HCT116 (cell line): ENCODE measurements at regions not wholly inside any gene's neighbourhood (a gene's known extent, or its start where the extent isn't known, plus 50 kb on each side); places are given as distances from the start of the nearest gene placed in this dataset.

Experiments
- ATAC-seq: fragments of 200-7000 bp; cut with Tn5 transposase; 2 replicates; pipeline ENCODE4 v1.9.1; 2020; ENCODE audit warnings: mild to moderate bottlenecking, moderate library complexity
- BruUV-seq: library from RNA; stranded (reverse); fragments of 400-500 nt; replicated peaks from 2 replicates; lab custom pipeline; 2021; lab: Mats Ljungman, UMichigan
- CTCF ChIA-PET: fragments of 300-600 bp; sonication (Branson Sonifier 250); formaldehyde crosslinking; loops from one replicate; lab custom pipeline; 2021; ENCODE audit warnings: antibody characterized with exemption; lab: Charles Lee
- POLR2A ChIA-PET: fragments of 300-600, 350-600 bp; sonication (Branson Sonifier 250); formaldehyde crosslinking; loops from one replicate; lab custom pipeline; 2021; ENCODE audit warnings: antibody characterized with exemption; lab: Charles Lee
- RAD21 ChIA-PET, 2 experiments: fragments of 300-600 bp; sonication (Branson Sonifier 250); formaldehyde crosslinking; loops; one replicate each; lab custom pipeline; 2023; ENCODE audit warnings: low total read pairs in 2 of 2; ENCODE audit not compliant: uncharacterized antibody in 2 of 2, unreplicated experiment in 2 of 2, low non-redundant PET in 1 of 2; lab: Charles Lee
- DNase-seq: peaks from one replicate; pipeline ENCODE4 v3.0.0-alpha.2; 2010; ENCODE audit warnings: low read depth, low spot score
- H2AFZ ChIP-seq: fragments of 200-600 bp; shearing (Covaris generic), sonication (generic); 2 replicates; pipeline ENCODE4 v1.6.1; 2017; ENCODE audit warnings: low read depth, mixed run types, mixed read lengths, antibody characterized with exemption, low read length; ENCODE audit not compliant: poor library complexity, severe bottlenecking
- H3K27ac ChIP-seq: 2 replicates; pipeline ENCODE4 v1.5.1; 2012; ENCODE audit warnings: low read depth, low read length
- H3K27me3 ChIP-seq: fragments of 200-600 bp; sonication (generic); 2 replicates; pipeline ENCODE4 v1.6.1; 2016; ENCODE audit warnings: mixed run types, low read length, mixed read lengths; ENCODE audit not compliant: insufficient read depth
- H3K36me3 ChIP-seq, 2 experiments: fragments of 200-500 bp in 1 of 2; fragments of 200-600 bp in 1 of 2; sonication (Bioruptor generic) in 1 of 2; sonication (generic) in 1 of 2; 2 replicates each; pipeline versions ENCODE4 v1.5.1 to v1.6.1; 2014 to 2016; ENCODE audit warnings: low read length in 2 of 2, inconsistent platforms in 1 of 2, mixed read lengths in 1 of 2, mixed run types in 1 of 2; ENCODE audit not compliant: insufficient read depth in 2 of 2, control insufficient read depth in 1 of 2
- H3K4me1 ChIP-seq, 2 experiments: fragments of 200-600 bp in 1 of 2; sonication (generic) in 1 of 2; 2 replicates each; pipeline versions ENCODE4 v1.5.1 to v1.6.1; 2012 to 2017; ENCODE audit warnings: low read length in 2 of 2, inconsistent platforms in 1 of 2, mild to moderate bottlenecking in 1 of 2, mixed read lengths in 1 of 2, mixed run types in 1 of 2, moderate library complexity in 1 of 2; ENCODE audit not compliant: insufficient read depth in 2 of 2, control insufficient read depth in 1 of 2
- H3K4me2 ChIP-seq: fragments of 200-600 bp; sonication (generic); 2 replicates; pipeline ENCODE4 v1.6.1; 2017; ENCODE audit warnings: mixed run types, low read length, mixed read lengths
- H3K4me3 ChIP-seq, 2 experiments: fragments of 200-600 bp in 1 of 2; sonication (generic) in 1 of 2; replicated peaks in 1 of 2; 2 replicates each; pipeline ENCODE4 v1.5.1; 2011 to 2016; ENCODE audit warnings: low read length in 2 of 2, control low read depth in 1 of 2, low read depth in 1 of 2, mild to moderate bottlenecking in 1 of 2, mixed read lengths in 1 of 2, mixed run types in 1 of 2
- H3K79me2 ChIP-seq: fragments of 200-600 bp; sonication (generic); 2 replicates; pipeline ENCODE4 v1.6.1; 2017; ENCODE audit warnings: mild to moderate bottlenecking, mixed run types, low read length, moderate library complexity, mixed read lengths; ENCODE audit not compliant: insufficient read depth
- H3K9ac ChIP-seq: fragments of 200-600 bp; sonication (generic); 2 replicates; pipeline ENCODE4 v1.6.1; 2016; ENCODE audit warnings: low read length, mixed read lengths
- H3K9me2 ChIP-seq: fragments of 200-600 bp; sonication (generic), shearing (Covaris generic); 2 replicates; pipeline ENCODE4 v1.6.1; 2017; ENCODE audit warnings: mixed run types, mild to moderate bottlenecking, moderate library complexity; ENCODE audit not compliant: insufficient read depth
- H3K9me3 ChIP-seq, 2 experiments: fragments of 200-500 bp in 1 of 2; fragments of 200-600 bp in 1 of 2; sonication (Bioruptor generic) in 1 of 2; sonication (generic) in 1 of 2; 2 replicates each; pipeline ENCODE4 v1.6.1; 2014 to 2017; ENCODE audit warnings: low read length in 2 of 2, mixed read lengths in 2 of 2, inconsistent platforms in 1 of 2, low read depth in 1 of 2, mild to moderate bottlenecking in 1 of 2, mixed run types in 1 of 2, moderate library complexity in 1 of 2; ENCODE audit not compliant: control insufficient read depth in 1 of 2, insufficient read depth in 1 of 2
- H4K20me1 ChIP-seq: fragments of 200-600 bp; sonication (generic), shearing (Covaris generic); 2 replicates; pipeline ENCODE4 v1.6.1; 2017; ENCODE audit warnings: mixed run types, mild to moderate bottlenecking, moderate library complexity; ENCODE audit not compliant: insufficient read depth
- CBX3 ChIP-seq: IDR thresholded peaks from 2 replicates; pipeline ENCODE4 v1.6.1; 2012; ENCODE audit warnings: low read depth
- CEBPB ChIP-seq: IDR thresholded peaks from 2 replicates; pipeline ENCODE4 v1.6.1; 2012; ENCODE audit warnings: low read depth
- EGR1 ChIP-seq: IDR thresholded peaks from 2 replicates; pipeline ENCODE4 v1.6.1; 2012; ENCODE audit warnings: low read depth
- ELF1 ChIP-seq: IDR thresholded peaks from 2 replicates; pipeline ENCODE4 v1.6.1; 2012; ENCODE audit warnings: low read depth, borderline replicate concordance
- FOSL1 ChIP-seq: IDR thresholded peaks from 2 replicates; pipeline ENCODE4 v1.6.1; 2012; ENCODE audit warnings: low read depth
- JUND ChIP-seq: IDR thresholded peaks from 2 replicates; pipeline ENCODE4 v1.6.1; 2012
- POLR2A ChIP-seq: IDR thresholded peaks from 2 replicates; pipeline ENCODE4 v1.7.0; 2011; ENCODE audit warnings: borderline replicate concordance; ENCODE audit not compliant: insufficient read depth, insufficient read length; ENCODE audit errors: extremely low read depth
- POLR2AphosphoS5 ChIP-seq: IDR thresholded peaks from 2 replicates; pipeline ENCODE4 v1.6.1; 2011; ENCODE audit warnings: mild to moderate bottlenecking, low read depth, low read length, moderate library complexity
- RAD21 ChIP-seq: IDR thresholded peaks from 2 replicates; pipeline ENCODE4 v1.6.1; 2012; ENCODE audit warnings: low read depth, mild to moderate bottlenecking
- REST ChIP-seq: IDR thresholded peaks from 2 replicates; pipeline ENCODE4 v1.6.1; 2012; ENCODE audit warnings: low read depth
- SIN3A ChIP-seq: IDR thresholded peaks from 2 replicates; pipeline ENCODE4 v1.6.1; 2012; ENCODE audit warnings: low read depth
- SRF ChIP-seq: IDR thresholded peaks from 2 replicates; pipeline ENCODE4 v1.6.1; 2012; ENCODE audit warnings: low read depth
- YY1 ChIP-seq: IDR thresholded peaks from 2 replicates; pipeline ENCODE4 v1.6.1; 2011; ENCODE audit warnings: low read length, low read depth, moderate library complexity, mild to moderate bottlenecking; ENCODE audit not compliant: insufficient replicate concordance; ENCODE audit errors: extremely low read depth
- ZBTB33 ChIP-seq: IDR thresholded peaks from 2 replicates; pipeline ENCODE4 v1.6.1; 2011; ENCODE audit warnings: mild to moderate bottlenecking, low read length, moderate library complexity; ENCODE audit not compliant: insufficient replicate concordance; ENCODE audit errors: extremely low read depth
- ZNF274 ChIP-seq: fragments of 200-500 bp; sonication (Bioruptor generic); IDR thresholded peaks from 2 replicates; pipeline ENCODE4 v1.6.1; 2014; ENCODE audit warnings: mild to moderate bottlenecking, low read depth, low read length, inconsistent platforms
- intact Hi-C: fragments of 100-400 bp; cut with micrococcal nuclease; formaldehyde crosslinking; loops from 2 replicates; pipeline ENCODE4 v1.10.0; 2022
- TF ChIP-seq, protein P1 (sequence below): IDR thresholded peaks from 2 replicates; pipeline ENCODE4 v1.6.1; 2012

- Histone ChIP-seq H2AFZ (no peak overlapping the region), H3K4me2 (no peak overlapping the region), H3K27me3 (peaks cover 5% of the 10 kb centered on the region; the same call in 1 of the 2 replicates), H3K4me1 (no peaks in the 10 kb centered on the region), H3K9me3 (no peaks in the 10 kb centered on the region), H3K27ac (no peak overlapping the region), H3K4me3 (no peak overlapping the region), H3K79me2 (no peaks in the 10 kb centered on the region), H3K36me3 (no peaks in the 10 kb centered on the region), H3K9ac (no peak overlapping the region), H3K9me2 (no peaks in the 10 kb centered on the region), H4K20me1 (no peaks in the 10 kb centered on the region)
- TF ChIP-seq ZNF274 (no peak), JUND (no peak), SIN3A (no peak), POLR2AphosphoS5 (no peak), ZBTB33 (no peak), FOSL1 (no peak), YY1 (no peak), SRF (no peak), ELF1 (no peak), POLR2A (no peak), CBX3 (no peak), RAD21 (no peak), CEBPB (no peak), EGR1 (no peak), REST (no peak)
- TF ChIP-seq, protein P1, sequence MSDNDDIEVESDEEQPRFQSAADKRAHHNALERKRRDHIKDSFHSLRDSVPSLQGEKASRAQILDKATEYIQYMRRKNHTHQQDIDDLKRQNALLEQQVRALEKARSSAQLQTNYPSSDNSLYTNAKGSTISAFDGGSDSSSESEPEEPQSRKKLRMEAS, result no peak
- CTCF ChIA-PET, result no interaction called here
- ATAC-seq, result no peak
- BruUV-seq, result no TSS peak
- intact Hi-C loops, result no loop called here
- RAD21 ChIA-PET, result no interaction called here
- POLR2A ChIA-PET, result no interaction called here
- no peak for DNase-seq
Observed at GRCh38 chr10:29397221-29397620, 108.4 kb downstream of the LYZL1 start.
